Choroid plexus epithelial cell (primary cell): ENCODE measurements at regions not wholly inside any gene's neighbourhood (a gene's known extent, or its start where the extent isn't known, plus 50 kb on each side); places are given as distances from the start of the nearest gene placed in this dataset.
"Not testable (repeated sequence)": the region's sequence is repeated elsewhere in the genome, so short reads cannot be mapped to it uniquely, and the experiment has no call there.

ENCODE experiments used
- DNase-seq: peaks from one replicate; pipeline ENCODE4 v3.0.0-alpha.2; 2010; ENCODE audit warnings: low read depth
- H3K4me3 ChIP-seq: 2 replicates; pipeline ENCODE4 v1.5.1; 2011; ENCODE audit warnings: low read depth, mild to moderate bottlenecking, control low read depth, low read length, moderate library complexity
- TF ChIP-seq, protein P1 (sequence below): conservative IDR thresholded peaks from 2 replicates; pipeline ENCODE4 v1.5.1; 2011; ENCODE audit warnings: low read depth, mild to moderate bottlenecking, control low read depth, inconsistent platforms, low read length, moderate library complexity

DNA sequence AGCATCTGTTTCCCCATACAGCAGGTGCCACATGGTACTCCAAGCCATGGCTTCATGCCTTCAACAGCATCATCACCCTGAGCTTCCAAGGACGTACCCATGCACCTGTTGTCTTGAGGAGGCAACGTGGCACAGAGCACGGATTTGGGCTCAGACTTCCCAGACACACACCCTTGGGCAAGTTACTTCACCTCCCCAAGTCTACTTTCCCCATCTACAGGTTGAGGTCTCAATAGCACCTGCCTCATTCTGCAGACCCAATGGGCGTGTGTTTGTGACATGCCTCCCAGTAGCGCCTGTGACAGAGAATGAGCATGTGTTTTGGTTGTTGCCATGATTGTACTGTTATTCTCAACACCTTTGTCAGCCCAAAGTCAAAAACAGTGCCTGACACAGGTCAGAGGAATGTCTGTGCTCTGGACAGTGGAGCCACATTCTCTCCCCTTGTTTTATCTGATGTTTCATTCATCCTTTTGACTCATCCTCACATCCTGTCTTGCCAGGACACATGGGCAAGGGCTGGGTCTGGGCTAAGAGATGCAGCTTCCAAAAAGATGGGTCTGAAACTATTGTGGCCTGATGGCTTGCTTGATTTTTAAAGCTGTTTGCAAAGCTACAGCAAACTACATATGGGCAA, 53.4 kb upstream of the CCND1 start:
- H3K4me3 ChIP-seq: no peak overlapping the region
- TF ChIP-seq, protein P1, sequence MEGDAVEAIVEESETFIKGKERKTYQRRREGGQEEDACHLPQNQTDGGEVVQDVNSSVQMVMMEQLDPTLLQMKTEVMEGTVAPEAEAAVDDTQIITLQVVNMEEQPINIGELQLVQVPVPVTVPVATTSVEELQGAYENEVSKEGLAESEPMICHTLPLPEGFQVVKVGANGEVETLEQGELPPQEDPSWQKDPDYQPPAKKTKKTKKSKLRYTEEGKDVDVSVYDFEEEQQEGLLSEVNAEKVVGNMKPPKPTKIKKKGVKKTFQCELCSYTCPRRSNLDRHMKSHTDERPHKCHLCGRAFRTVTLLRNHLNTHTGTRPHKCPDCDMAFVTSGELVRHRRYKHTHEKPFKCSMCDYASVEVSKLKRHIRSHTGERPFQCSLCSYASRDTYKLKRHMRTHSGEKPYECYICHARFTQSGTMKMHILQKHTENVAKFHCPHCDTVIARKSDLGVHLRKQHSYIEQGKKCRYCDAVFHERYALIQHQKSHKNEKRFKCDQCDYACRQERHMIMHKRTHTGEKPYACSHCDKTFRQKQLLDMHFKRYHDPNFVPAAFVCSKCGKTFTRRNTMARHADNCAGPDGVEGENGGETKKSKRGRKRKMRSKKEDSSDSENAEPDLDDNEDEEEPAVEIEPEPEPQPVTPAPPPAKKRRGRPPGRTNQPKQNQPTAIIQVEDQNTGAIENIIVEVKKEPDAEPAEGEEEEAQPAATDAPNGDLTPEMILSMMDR: no peak
- peak; percentile 28 for DNase-seq

DNA sequence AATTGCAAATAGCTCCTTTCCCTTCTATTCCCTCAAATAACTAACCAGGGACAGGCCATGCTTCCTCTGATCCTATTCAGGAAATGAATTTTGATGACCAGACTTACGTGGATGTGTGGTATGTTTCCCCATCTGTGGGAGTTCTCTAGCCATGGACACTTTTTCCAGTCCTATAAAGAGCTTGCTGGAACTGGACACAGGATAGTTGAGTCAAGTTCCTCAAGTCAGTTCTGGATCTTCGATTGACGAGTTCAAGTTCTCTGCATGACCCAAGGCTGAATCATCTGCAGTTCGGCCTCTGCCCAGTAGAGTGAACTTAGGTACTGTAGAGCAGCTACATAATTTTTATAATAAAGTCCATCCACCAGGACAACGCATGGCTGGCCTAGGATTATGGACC, 52.7 kb upstream of the CCND1 start:
- H3K4me3 ChIP-seq: no peak overlapping the region
- TF ChIP-seq, protein P1: peak; percentile 60
- peak; percentile 73 for DNase-seq

DNA sequence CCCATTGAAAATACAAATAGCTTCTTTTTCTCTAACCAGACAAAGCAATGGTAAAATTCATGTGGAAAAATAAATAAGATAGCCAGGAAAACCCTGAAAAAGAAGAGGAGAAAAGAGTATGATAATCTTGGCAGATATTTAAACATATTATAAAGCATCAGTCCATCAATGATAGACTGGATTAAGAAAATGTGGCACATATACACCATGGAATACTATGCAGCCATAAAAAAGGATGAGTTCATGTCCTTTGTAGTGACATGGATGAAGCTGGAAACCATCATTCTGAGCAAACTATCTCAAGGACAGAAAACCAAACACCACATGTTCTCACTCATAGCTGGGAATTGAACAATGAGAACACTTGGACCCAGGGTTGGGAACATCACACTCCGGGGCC, 50.9 kb upstream of the CCND1 start:
- DNase-seq, H3K4me3 ChIP-seq: not testable (repeated sequence)
